Kidney tubule cell (primary cell): ENCODE measurements at regions not wholly inside any gene's neighbourhood (a gene's known extent, or its start where the extent isn't known, plus 50 kb on each side); places are given as distances from the start of the nearest gene placed in this dataset.

Experiments used
- DNase-seq: peaks from one replicate; pipeline ENCODE4 v3.0.0-alpha.2; 2018; ENCODE audit warnings: low spot score

DNA sequence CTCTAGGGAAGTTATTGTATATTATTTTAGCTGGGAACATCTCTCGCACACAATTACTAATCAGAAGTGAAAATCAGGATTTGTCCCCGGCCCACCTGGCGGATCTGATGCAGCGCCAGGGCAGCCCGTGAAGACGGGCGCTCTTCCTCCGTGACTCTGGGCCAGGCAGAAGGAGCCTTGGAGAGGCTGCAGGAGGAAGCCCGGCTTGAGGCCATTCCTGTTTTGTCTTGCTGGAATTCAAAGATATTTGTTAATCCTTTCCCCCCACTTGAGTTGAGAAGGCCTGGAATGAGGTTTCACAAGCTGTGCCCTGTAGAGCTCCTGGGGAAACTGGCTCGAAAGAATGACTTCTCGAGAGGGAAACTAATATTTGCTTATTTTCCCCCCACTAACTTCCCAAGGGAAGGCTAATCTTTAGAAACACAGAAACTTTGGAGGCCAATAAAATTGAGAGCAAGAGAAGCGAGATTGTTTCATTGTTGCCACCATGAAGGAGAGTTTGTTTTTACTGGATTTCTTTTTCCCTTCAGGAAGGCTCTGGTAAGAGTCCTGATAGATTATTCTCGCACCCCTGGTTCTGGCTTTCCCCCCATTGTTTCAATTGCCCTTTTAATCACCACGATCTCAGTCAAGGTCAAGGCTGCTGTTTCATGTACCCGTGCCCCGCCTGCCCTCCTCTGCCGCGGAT, 92.8 kb upstream of the SEPTIN5 start:
- DNase-seq = no peak

DNA sequence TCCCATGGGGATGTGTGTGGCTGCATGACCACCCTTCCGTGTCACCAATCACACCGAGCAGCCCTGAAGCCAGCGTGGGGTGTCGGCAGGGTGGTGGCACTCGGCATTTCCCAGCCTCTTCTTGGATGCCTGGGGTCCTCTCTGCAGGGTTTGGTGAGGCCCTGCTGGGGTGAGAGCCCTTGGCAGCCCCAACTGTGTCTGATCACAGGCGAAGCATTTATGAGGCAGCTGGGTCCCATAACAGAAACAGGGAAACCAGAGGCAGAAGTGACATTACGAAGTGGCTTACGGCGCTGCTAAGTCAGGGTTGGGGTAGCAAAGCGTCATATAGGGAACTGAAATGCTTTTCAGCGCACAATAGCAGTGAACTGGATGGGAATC, 92.3 kb upstream of the SEPTIN5 start:
- no peak for DNase-seq

DNA sequence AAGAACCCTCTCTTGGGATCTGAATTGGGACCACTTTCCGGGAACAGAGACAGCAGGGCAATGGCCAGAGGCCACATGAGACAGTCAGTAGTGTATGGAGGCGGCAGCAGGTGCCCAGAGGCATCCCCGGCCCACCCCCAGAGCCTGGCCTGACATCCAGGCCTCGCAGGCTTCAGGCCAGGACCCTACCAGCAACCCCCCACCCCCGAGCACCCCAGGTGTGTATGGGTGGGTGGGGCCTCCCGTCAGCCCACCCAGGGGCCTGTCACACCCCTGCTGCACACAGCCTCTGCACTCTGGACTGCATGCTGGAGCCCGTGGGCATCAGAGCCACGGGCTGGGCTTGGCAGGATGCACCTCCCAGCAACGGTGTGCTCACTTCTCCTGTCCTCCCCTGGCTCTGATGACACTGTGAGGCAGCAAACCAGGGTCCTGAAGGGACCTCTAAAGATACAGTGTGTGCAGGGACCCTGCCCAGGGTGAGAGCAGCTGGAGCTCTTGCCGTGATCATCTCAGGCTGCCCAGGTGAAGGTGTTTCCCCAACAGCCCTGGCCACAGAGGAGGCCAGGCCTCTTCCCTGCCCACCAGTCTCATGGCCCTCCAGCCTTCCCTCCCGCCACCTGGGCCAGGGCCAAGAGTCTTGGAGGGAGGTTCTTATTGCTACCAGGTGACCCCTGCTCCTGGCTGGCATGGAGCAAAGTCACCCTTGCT, 88.8 kb upstream of the SEPTIN5 start:
- no peak for DNase-seq

DNA sequence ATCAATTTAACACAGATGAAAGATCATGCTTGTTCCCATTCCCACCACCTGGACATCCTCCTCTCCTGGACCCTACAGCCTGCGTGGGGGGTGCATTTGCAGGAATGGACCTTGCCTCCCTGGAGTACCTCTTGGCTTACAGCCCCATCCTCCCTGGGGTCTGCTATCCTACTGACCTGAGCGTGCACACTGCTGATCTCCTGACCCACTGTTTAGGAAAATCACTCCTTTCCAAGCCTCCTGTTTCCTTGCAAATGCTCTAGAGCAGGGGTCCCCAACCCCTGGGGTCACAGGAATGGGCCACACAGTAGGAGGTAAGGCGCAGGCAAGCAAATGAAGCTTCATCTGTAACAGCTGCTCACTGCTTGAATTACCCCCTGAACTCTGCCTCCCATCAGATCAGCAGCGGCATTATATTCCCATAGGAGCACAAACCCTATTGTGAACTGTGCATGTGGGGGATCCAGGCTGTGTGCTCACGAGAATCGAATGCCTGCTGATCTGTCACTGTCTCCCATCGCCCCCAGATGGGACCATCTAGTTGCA, 88.2 kb upstream of the SEPTIN5 start:
- DNase-seq = no peak

DNA sequence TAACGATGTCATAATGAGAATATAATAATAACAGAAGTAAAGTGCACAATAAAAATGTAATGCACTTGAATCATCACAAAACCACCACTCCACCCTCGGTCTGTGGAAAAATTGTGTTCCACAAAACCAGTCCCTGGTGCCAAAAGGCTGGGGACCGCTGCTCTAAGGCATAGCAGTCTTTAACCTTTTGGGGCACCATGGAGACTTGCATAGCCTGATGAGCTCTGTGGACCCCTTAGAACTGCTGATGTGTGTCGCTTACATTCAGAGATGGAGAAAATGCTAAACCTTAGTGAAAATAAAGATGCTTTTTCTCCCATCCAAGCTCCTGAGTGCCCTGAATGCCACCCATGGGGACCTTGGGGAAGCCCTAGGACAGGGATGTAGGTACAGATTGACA, 87.6 kb upstream of the SEPTIN5 start:
- DNase-seq = no peak

DNA sequence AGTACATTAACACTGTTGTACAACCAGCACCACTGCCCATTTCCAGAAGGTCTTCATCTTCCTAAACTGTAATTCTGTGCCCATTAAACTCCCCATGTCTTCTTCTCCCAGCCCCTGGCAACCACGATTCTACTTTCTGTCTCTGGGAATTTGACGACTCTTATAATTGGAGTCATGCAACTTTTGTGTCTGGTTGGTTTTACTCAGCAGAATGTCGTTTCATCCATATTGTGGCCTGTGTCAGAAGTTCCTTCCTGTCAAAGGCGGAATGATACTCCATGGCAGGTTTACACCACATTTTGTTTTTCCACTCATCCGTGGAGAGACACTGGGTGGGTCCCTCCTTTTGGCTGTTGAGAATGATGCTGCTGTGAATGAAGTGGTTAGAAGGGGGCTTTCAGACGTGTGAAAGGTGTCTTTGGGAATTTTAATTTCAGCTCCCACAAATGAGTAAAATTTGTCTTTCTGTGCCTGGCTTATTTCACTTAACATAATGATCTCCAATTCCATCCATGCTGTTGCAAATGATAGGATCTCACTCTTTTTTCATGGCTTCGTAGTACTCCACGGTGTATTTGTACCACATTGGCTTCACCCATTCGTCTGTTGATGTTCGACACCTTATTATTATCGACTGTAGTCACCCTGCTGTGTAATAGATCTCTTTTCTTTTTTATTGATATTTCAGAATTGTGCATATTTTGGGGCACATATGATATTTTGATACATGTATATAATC, 86.1 kb upstream of the SEPTIN5 start:
- no peak for DNase-seq

DNA sequence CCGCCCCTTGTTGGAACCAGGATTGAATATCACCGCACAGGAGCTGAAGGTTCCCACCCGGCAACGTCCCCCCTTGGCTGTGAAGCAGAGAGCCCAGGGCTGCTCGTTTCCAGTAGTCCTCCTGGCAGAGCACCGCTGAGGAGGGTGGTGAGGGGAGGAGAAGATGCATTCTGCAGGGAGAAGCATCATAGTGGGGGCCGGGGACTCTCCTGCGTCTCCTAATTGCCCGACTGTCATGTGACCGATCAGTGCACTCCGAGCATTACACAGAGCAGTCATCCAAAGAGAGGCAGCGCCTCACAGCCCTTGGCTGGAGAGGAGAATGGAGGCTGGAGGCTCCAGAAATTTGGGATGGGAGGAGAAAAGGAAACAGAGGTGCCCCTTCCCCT, 85.0 kb upstream of the SEPTIN5 start:
- no peak for DNase-seq

DNA sequence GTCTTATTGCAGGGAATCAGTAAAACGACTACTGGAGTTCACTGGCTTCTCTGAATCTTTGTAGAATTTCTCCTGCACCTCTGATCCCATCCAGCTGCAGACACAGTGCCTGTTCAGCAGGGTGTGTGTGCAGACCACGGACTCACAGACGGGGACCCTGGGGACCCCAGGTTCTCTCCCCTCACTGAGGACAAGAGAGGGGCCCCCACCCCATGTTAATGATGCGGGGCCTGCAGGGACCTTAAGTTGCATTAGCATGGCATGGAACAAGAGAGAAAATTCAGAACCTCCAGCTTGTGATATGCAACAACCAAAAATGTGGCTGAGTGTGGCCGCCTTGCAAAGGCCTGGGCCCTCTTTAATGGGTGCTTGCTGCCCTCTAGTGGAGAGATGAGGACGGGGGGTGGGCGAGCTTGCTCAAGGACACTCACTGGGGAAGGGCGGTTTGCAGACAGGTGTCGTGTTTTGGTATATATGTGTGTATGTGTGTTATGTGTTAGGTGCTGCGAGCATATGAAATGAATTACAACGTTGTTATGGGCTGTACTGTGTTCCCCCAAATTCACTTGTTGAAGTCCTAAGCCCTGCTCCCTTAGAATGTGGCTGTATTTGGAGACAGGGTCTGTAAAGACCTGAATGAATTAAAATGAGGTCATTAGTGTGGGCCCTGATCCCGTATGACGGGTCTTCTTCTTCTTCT, 84.4 kb upstream of the SEPTIN5 start:
- DNase-seq = peak; percentile 66

DNA sequence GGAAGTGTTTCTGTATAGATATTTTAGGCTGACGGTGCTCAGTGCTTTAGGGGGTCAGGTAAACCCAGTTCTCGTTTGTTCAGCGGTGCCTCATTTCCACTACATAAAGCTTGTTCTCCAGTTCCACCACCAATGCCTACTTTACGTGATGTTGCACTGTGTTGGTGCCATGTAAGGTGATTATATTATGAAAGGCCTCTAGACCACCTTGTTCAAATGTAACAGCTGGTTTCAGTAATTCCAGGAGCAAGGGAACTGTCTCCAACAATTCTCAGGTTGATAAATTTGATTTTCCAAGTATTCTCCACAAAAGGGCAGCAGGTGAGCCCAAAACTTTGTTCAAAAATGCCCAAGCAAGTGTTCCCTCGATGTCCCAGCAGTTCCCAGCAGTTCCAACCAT, 83.7 kb upstream of the SEPTIN5 start:
- DNase-seq = no peak

DNA sequence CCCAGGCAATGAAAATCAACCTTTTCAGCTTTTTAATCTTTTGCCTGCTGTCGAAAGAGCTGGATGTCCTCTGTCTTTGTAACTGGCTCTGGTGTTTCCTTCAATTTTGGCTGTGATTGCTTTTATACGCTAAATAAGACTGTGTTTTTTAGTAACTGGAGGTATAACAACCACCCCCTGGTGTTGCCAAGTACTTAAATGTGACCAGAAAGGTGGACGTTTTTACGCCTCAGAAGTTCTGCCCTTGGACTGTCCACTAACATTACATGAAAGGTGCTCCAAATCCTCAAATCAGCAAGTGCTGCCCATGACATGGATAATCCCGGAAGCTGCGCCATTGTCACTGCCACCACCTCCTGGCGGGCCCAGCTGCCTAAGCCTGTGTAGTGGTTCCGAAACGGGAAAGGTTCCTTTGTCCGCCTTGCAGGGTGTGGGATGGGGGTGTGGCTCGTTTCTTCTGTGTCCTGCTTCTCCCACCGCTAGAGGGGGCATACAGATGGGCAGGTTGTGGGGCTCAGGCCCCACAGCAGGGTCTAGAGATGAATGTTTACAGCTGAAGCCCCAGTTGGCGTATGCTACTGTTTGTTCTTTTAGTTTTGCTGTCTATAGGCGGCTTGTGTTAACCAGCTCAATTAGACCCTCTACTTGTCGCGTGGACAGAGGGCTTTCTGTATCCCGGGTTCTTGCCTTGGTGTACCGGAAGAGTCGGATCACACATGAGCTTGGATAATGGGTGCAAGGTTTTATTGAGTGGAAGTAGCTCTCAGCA, 82.2 kb upstream of the SEPTIN5 start:
- DNase-seq = peak; percentile 9

DNA sequence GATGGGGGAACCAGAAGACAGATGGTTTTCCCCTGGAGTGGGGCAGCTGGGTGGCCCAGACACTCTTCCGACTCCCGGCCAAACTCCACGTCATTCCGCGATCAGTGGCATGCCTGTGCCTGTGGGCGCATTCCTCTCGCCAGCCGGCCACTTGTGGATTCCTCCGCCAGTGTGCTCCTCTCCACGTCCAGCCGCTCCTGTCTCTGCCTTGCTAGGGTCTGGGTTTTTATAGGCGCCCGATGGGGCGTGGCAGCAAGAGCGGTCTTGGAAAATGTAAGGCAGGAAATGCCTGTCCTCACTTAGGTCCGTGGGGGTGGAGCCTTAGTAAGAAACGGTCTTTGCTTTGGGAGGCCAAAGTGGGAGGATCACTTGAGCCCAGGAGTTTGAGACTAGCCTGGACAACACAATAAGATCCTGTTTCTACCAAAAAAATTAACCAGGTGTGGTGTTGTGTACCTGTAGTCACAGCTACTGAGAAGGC, 81.6 kb upstream of the SEPTIN5 start:
- DNase-seq = no peak

DNA sequence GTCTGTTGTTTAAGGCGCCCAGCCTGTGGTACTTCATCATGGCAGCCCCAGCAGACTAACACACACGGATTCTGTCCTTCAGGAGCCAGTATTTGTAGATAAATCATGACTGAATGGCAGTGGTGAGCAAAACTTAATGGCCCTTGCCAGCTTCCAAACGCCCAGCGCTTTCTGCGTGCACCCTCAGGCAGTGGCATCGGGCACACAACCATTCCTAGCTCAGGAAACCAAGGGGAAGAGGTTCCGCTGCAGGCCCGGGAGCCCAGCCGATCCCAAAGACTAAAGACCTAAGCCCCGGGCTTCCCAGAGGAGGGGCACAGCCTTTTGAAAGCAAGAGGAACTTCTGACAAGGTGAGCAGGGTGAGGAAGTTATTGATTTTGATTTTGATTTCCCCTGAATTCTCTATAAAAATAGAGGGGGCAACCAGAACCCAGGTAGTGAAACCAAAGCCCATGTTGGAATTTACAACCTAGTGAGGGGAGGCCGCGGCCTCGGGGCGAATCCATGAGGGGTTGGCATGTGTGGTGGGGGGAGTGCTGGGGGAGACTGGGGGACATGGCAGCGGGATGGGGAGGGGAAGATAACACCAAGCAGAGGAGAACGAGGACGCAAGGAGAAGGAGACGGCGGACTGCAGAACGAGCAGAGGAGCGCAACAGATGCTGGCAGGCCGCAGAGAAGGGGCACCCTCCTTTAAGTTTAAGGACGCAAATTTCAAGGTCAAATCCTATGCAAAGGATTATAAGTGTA, 79.9 kb upstream of the SEPTIN5 start:
- DNase-seq = no peak

DNA sequence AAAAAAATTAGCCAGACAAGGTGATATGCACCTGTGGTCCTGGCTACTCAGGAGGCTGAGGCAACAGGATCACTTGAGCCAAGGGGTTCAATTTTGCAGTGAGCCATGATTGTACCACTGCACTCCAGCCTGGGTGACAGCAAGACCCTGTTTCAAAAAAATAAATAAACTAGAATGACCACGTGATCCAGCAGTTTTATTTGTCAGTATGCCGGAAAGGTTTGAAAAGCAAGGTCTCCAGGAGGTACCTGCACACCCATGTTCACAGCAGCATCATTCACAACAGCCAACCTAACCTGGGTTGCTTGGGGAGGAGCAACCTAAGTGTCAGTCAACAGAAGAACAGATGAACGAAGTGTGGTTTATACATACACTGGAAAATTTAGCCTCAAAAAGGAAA, 78.7 kb upstream of the SEPTIN5 start:
- DNase-seq = no peak

DNA sequence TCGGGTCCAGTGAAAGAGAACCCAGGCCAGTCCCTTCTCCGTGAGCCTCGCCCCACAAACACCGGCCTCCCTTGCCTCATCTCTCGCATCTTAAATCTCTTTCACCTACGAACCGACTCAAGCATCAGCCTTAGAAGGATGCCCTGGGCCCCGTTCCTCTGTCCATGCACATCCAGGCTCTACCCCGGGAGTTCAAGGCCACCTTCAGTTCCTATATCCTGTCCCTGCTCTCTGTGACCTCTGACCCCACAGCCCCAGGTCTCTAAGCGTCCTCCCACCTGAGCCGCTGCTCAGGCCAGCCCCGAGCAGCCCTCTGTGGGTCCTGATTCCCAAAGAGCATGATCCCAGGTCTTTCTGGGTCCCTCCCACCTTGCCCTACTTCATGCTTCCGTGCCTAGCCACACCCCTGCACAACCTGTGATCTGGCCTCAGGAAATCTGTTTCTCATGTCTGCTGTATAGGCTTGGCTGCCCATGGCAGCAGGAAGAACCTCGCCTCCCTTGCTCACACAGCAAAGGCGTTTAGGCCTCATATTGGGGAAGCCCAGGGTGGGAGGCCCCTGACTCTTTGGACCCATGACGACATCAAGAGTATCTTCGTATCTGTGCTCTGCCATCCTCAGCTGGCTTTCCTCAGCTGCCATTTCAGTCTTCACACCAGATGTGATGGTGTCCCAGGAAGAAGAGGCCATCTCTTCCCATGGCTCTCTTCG, 77.5 kb upstream of the SEPTIN5 start:
- DNase-seq = no peak

DNA sequence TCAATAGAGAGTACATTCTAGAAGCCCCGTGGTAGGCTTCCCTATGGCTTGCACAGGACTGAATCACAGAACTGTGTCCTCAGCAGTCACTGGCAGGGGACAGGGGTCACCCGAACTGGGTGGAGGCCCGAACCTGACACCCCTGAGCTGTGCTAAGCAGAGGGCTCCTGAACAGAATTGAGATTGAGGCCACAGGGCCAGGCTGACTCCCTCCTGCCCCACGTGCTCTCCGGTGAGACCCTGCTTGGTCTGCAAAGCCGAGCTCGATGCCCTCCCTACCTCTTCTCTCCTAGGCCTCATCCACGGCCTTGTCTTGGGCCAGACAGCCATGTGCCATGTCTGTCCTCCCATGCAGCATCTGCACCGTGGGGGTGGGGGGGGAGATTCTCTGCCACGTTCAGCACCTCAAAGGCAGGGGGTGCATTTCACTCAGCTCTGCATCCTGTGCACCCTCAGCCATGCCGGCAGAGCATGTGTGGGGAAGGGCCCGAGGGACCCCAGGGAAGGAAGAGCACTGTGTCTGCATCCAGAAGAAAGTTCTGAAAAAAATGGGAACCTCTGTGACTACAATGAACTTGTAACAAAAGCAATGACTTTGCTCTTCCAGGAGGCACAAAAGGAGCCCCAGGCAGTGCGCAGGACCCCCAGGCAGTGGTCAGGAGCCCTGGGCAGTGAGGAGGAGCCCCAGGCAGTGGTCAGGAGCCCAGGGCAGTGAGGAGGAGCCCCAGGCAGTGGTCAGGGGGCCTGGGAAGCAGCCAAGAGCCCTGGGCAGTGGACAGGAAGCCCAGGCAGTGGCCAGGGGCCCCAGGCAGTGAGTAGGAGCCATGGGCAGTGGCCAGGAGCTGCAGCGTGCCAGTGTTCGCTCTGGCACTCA, 76.7 kb upstream of the SEPTIN5 start:
- DNase-seq = no peak

DNA sequence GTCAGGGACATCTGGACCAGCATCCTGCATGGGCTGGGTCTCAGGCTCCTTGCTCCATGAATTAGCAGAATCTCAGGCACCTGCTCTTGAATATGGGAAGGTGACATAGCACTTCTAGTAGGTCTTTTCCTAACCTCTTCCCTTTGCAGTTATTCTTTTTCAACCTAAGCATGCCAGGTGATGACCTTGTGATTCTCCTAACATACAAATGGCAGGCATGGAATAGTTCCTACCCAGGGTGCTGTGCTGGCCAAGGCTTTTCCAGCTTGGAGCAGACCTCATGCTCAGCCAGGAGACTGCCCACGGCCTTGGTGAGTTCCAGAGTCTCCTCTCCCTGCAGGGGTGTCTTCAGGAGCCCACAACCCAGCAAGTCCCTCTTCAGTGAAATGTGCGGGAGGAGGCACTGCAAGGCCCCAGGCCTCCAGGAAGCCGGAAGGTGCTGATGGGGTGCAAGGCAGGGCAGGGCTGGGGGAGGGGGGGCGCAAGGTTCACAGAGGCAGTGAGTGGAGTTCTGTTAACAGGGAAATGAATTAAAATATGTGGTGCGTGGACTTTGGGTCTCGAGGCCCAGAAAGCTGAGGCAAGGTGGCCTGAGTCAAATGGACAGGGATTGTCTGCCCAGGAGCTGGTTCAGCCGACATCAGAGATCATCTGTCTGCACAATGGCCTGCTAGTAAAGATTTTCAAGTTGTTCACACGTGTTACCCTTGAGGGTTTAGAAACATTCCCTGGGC, 75.9 kb upstream of the SEPTIN5 start:
- DNase-seq = no peak

DNA sequence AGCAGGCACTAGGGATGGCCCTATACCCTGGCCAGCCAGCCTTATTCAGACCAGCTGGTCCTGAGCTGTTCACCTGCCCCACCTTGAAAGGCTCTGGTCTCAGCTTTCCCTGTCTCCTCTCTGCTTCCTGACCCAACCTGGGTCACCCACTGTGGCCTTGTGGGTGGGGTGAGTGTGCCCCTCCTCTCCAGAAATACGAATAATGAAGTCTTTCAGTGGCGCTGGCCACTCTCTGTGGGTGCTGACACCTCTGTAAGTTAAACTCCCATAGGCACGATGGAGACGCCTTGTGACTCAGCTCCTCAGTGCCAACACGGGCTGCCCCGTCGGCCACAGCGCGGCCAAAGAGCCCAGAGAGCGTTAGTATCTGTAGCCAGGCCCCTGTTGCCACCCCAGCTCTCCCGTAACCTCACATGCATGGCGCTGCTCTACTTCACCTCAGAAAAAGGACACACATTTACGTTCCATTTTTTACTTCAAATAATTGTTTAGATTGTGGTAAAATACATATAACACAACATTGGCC, 74.6 kb upstream of the SEPTIN5 start:
- no peak for DNase-seq

DNA sequence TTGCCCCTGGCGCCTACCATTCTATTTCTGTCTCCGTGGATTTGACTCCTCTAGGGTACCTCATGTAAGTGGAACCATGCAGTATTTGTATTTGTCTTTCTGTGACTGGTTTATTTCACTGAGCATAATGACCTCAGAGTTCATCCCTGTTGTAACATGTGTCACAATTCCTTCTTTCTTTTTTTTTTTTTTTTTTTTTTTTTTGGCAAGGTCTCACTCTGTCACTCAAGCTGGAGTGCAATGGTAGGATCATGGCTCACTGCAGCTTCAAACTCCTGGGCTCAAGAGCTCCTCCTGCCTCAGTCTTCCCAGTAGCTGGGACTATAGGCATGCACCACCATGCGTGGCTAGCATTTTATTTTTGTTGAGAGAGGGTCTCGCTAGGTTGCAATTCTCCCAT, 74.0 kb upstream of the SEPTIN5 start:
- DNase-seq = no peak
